ENCODE measurements at regions not wholly inside any gene's neighbourhood (a gene's known extent, or its start where the extent isn't known, plus 50 kb on each side); places are given as distances from the start of the nearest gene placed in this dataset.

DNA sequence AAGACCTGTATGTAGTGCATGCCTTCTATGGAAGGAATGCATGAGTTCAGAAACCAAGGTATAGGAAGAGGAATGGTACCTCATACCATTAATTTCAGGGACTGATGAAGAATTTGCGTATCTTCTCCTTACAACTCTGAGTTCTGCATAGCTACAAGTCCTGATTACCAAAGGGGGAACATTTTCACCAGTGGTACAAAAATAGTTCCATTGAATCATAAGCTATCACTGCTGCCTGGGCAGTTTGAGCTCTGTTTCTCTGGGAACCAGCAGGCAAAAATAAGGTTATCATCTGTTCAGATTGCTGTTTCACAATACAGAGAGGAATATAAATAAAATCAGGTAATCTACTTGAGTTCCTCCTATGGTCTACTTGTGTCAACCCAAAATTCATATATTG lies 77.9 kb upstream of the GNPDA2 start:
- no peaks in the 10 kb centered on the region for H3K36me3 ChIP-seq
- H3K27ac ChIP-seq = no peak overlapping the region
- H3K4me3 ChIP-seq = no peak overlapping the region
- peaks cover 4% of the 10 kb centered on the region; the same call in 1 of the 2 replicates for H3K9me3 ChIP-seq
- no peak overlapping the region for H3K4me2 ChIP-seq
- H3K27me3 ChIP-seq = no peaks in the 10 kb centered on the region
- no peak for TF ChIP-seq Cebpa-rat (IDR thresholded peaks at IDR 0.05)
- no peak overlapping the region for H3K9ac ChIP-seq
- no peaks in the 10 kb centered on the region for H4K20me1 ChIP-seq
- no peaks in the 10 kb centered on the region for H3K4me1 ChIP-seq

DNA sequence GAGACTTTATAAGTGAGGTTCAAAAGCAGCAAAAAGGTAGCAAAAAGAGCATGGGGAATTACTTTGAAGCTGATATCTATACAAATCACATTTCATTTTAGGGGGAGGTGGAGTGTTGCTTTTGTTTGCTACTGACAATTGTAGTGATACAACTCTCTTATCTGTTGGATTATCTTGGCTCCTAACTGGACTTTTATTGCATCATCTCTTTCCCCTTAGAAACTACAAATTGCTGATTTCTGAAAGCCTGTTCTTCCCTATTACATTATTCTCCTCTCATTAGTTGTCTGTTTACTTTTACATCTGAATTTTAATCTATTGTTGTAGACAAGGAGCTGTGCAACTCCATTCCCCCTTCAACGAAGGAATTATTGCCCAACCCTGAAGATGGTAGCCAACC lies 75.0 kb upstream of the GNPDA2 start:
- Histone ChIP-seq H3K9ac (no peak overlapping the region), H3K27me3 (no peaks in the 10 kb centered on the region), H3K27ac (no peak overlapping the region), H3K4me2 (no peak overlapping the region), H3K4me1 (no peaks in the 10 kb centered on the region), H3K9me3 (peaks cover 22% of the 10 kb centered on the region), H4K20me1 (no peaks in the 10 kb centered on the region), H3K36me3 (0 out of 2 replicates have a peak, but pooled peaks cover 3% of the 10 kb centered on the region), H3K4me3 (no peak overlapping the region)
- no peak for TF ChIP-seq Cebpa-rat (IDR thresholded peaks at IDR 0.05)

DNA sequence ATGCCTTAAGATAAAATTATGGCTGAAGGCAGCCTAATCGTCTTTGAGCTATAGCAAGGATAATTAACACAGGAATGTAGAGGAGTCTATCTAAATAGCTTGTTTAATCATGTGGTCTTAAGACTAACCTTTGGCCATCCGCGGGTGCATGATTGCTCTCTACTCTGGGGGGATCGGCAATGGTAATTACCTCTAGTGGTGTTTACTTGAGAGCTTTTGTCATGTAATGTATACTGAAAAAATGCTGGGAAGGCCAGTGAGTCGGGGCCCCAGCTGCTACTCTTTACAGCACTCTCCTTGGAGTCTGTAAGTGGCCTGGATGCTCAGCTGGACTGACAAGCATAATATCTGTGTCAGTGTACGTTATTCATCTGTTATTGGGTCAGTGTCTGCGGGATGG lies 65.5 kb upstream of the GNPDA2 start:
- H3K36me3 ChIP-seq = no peaks in the 10 kb centered on the region
- no peak overlapping the region for H3K4me3 ChIP-seq
- H3K9me3 ChIP-seq = no peaks in the 10 kb centered on the region
- H3K27ac ChIP-seq = no peak overlapping the region
- TF ChIP-seq Cebpa-rat (IDR thresholded peaks at IDR 0.05) = no peak
- H3K27me3 ChIP-seq = no peaks in the 10 kb centered on the region
- H4K20me1 ChIP-seq = no peaks in the 10 kb centered on the region
- H3K4me1 ChIP-seq = no peaks in the 10 kb centered on the region
- no peak overlapping the region for H3K9ac ChIP-seq
- no peak overlapping the region for H3K4me2 ChIP-seq

DNA sequence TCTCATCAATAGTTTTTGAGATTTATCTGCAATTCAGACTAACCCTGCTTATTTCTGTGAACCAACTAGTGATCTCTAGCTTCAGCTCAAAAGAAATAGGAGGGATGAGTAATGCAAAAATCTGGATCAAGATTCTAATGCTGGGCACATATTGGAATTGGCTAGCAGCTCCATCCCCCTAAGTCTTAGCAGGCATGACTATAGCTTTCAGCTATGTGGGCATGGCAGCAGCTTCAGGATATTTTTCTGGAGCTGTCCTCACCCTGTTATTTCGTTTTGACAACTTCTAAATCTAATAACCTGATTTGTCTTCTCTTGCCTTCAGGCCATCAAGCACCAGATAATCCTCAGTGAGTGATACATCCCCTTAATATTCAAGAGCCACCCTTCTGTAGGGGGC lies 50.8 kb upstream of the GNPDA2 start:
- H3K9ac ChIP-seq = no peak overlapping the region
- H3K4me2 ChIP-seq = no peak overlapping the region
- no peaks in the 10 kb centered on the region for H3K27me3 ChIP-seq
- no peaks in the 10 kb centered on the region for H3K4me1 ChIP-seq
- no peak for TF ChIP-seq Cebpa-rat (IDR thresholded peaks at IDR 0.05)
- H3K9me3 ChIP-seq = peaks cover 29% of the 10 kb centered on the region
- H4K20me1 ChIP-seq = no peaks in the 10 kb centered on the region
- no peak overlapping the region for H3K4me3 ChIP-seq
- no peak overlapping the region for H3K27ac ChIP-seq
- no peaks in the 10 kb centered on the region for H3K36me3 ChIP-seq
